Posterior vena cava (tissue), 2 donors: ENCODE measurements at regions not wholly inside any gene's neighbourhood (a gene's known extent, or its start where the extent isn't known, plus 50 kb on each side); places are given as distances from the start of the nearest gene placed in this dataset.
"Not testable (repeated sequence)": the region's sequence is repeated elsewhere in the genome, so short reads cannot be mapped to it uniquely, and the experiment has no call there.

ENCODE experiments used
- DNase-seq: peaks from one replicate; pipeline ENCODE4 v3.0.0-alpha.2; 2020; ENCODE audit warnings: low spot score
- intact Hi-C, 2 donors: fragments of 100-400 bp; cut with DNase I; formaldehyde crosslinking; loops; one replicate each; pipeline versions ENCODE4 v1.14.1 to v1.14.2; 2022 to 2023
- donor health status: DM: yes; HTN: yes; CAD: no.
- donor health status: DM: yes; HTN: yes; CAD: no.

- intact Hi-C loops = loop anchor here in 1 of 2 donors (10.0 kb wide), 1 partner anchor 301 kb away; no protein-coding TSS in a partner anchor
- DNase-seq = no peak
These were observed 92.1 kb upstream of the EFEMP1 start for GRCh38 chr2:56015711-56016115.

DNA sequence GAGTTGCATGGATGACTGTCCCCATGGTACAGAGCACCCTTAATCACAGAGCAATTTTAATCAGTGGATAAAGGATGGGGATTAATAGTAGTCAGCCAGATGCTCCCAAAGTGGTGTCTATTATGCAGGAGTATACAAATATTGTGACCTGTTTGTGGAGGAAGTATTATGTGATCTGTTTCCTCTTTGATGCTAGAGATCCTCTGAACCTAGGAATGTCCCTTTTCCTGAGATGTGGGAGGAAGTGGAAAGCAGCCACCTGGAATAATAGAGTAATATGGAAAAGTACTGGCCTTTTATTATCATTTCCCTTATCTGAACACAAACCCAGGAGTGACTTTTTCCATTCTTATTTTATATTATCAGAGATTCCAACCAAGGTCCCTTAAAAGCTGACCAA, 94.2 kb upstream of the EFEMP1 start:
- intact Hi-C loops = loop anchor here in 1 of 2 donors (10.0 kb wide), 1 partner anchor 303 kb away; no protein-coding TSS in a partner anchor
- DNase-seq = no peak

GRCh38 chr2:56018267-56018666, 94.7 kb upstream of the EFEMP1 start:
- intact Hi-C loops = loop anchor here in 1 of 2 donors (10.0 kb wide), 1 partner anchor 303 kb away; no protein-coding TSS in a partner anchor

DNA sequence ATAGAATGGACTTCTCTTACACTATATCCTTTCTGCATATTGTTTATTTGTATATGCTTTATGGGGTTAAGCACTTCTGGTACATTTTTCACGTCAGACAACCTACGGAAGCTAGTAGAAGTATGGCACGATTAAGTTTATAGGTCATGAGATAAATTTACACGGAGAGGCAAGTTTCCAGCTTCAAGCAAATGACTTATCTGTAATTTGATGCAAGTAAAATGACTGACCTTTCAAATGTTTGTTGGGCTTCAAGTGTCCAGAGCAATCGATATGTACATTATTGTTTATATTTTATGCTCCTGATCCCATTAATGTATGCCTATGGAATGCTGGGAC, 97.5 kb upstream of the EFEMP1 start:
- intact Hi-C loops = no loop called here
- DNase-seq = no peak

More at GRCh38 chr2:56018267-56018666, 94.7 kb upstream of the EFEMP1 start:
- no peak for DNase-seq

DNA sequence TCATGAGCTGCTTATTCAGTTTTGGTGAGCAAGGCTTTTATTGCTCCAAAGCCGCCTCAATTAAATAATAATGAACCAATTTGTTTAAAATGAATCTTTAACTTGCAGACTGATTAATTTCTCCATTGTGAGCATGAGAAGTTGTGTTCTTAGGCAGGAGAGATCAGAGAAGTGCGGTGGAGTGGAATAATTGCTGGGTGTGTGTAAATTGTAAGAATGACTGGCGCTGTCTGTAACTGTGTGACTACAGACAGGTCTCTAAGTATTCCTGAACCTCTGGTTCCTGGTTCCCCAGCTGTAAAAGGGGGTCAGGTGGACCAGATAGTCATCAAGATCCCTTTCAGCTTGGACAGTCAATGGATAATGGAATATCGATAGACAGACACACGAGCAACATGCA, 98.0 kb upstream of the EFEMP1 start:
- intact Hi-C loops = no loop called here
- DNase-seq = no peak

DNA sequence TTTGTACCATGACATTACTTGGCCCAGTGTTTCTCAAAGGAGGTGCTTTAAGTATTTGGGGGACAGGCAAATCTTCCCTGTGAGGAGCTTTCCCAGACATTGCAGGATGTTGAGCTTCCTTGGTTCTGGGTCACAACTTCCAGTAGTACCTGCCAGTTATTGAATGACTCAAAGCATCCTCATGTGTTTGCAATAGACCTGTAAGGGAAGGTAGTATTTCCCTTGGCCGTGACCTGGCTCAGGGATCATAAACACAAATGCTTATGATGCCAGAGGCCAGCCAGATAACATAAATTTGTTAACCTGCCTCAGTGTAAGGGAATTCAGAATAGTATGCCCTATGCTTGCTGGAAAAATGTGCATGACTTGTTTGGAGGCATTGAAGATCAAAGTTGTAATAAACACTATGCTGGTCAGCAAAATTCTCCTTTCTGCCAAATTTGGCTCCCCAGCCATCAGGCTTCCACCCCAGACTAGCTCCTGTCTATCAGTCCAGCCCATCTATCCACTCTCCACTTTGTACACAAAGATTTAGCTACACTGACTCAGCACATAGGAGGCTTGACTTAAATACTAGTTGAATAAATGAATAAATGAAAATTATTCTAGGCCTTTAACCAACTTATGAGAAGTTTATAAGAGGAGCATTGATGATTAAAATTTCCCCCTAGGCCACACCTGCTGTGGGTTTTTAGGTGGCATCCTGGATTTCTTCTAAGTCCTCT, 102.0 kb upstream of the EFEMP1 start:
- intact Hi-C loops = no loop called here
- DNase-seq = no peak

- no peak for DNase-seq
- intact Hi-C loops = no loop called here
These were observed 103.2 kb upstream of the EFEMP1 start for GRCh38 chr2:56026828-56027227.

DNA sequence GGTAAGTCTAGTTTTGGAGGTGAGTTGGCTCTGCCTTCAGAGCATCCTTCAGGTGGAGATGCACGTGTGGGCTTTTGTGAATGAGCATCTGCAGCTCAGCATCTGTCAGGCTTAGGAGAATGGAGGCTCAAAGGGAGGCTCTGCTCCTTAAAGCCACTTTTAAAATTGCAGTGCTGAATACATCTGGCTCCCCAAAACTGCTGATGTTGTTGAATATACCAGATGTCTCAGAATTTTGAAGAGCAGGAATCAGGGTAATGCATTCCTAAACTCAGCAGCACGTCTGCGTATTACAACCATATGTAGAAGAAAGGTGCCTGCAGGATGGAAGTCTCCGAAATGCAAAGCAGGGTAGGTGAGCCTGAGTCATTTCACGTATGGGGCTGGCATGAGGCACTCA, 106.5 kb upstream of the EFEMP1 start:
- intact Hi-C loops = no loop called here
- no peak for DNase-seq

DNA sequence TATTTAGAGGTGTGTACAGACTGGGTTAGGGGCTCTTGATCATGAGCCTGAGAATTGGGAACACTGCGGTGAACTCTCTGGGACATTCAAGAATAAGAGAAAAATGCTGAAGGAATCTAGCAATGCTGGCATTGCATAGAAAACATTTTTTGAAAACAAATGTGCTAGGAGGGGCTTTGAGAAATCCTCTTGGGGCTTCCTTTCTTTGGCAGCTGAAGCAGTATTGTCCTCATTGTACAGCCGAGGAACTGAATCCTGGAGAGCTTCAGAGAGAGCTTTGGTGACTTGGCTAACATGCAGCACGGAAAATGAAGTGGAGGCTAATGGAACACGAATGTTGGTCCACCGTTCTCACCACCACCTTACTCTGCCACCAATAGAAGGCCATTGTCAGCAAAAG, 107.3 kb upstream of the EFEMP1 start:
- intact Hi-C loops = no loop called here
- no peak for DNase-seq

- no peak for DNase-seq
- intact Hi-C loops = no loop called here
These were observed 110.7 kb upstream of the EFEMP1 start for GRCh38 chr2:56034258-56034657.

GRCh38 chr2:56040189-56040588, 116.6 kb upstream of the EFEMP1 start:
- no peak for DNase-seq
- intact Hi-C loops = no loop called here

- no peak for DNase-seq
- intact Hi-C loops = no loop called here
These were observed 117.3 kb upstream of the EFEMP1 start for GRCh38 chr2:56040834-56041233.

- no peak for DNase-seq
- intact Hi-C loops = no loop called here
These were observed 123.6 kb upstream of the EFEMP1 start for GRCh38 chr2:56047136-56047535.

- no peak for DNase-seq
- intact Hi-C loops = no loop called here
These were observed 125.8 kb upstream of the EFEMP1 start for GRCh38 chr2:56049233-56049845.

GRCh38 chr2:56053679-56054078, 130.1 kb upstream of the EFEMP1 start:
- intact Hi-C loops = no loop called here

DNA sequence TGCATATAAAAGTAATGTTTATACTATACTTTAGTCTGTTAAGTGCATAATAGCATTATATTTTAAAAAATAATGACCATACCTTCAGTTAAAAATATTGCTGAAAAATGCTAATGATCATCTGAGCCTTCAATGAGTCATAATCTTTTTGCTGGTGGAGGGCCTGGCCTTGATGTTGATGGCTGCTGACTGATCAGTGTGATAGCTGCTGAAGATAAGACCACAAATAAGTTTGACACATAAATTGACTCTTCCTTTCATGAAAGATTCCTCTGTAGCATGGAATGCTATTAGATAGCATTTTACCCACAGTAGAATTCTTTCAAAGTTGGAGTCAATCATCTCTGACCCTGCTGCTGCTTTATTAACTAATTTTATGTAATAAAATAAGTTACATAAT, 128.4 kb upstream of the CCDC85A start:
- intact Hi-C loops = no loop called here
- no peak for DNase-seq

More at GRCh38 chr2:56053679-56054078, 130.1 kb upstream of the EFEMP1 start:
- no peak for DNase-seq

DNA sequence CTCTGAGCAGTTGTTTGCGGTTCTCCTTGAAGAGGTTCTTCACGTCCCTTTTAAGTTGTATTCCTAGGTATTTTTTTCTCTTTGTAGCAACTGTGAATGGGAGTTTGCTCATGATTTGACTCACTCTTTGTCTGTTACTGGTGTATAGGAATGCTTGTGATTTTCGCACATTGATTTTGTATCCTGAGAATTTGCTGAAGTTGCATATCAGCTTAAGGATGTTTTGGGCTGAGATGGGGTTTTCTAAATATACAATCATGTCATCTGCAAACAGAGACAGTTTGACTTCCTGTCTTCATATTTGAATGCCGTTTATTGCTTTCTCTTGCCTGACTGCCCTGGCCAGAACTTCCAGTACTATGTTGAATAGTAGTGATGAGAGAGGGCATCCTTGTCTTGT, 122.5 kb upstream of the CCDC85A start:
- DNase-seq, intact Hi-C loops: not testable (repeated sequence)

- intact Hi-C loops = no loop called here
- no peak for DNase-seq
These were observed 115.0 kb upstream of the CCDC85A start for GRCh38 chr2:56068746-56069145.

- intact Hi-C loops = no loop called here
- no peak for DNase-seq
These were observed 106.4 kb upstream of the CCDC85A start for GRCh38 chr2:56077359-56077915.

DNA sequence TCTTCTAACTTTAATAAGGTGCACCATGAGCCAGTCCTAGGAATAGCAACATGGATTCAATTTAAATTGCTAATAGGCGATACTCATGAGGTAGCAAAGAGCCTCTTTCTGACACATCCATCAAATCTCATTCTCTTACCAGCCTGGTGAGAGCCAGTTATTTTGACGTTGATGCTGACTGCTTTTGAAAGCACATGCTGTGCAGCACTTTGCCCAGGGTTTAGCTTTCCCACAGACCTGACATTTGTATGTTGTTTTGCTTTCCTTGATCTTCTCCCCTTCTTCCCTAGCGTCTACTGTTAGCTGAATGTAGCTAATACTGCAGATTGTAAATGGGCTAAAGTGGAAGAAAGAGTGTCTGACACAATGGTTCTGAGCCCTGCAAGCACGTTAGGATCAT, 101.1 kb upstream of the CCDC85A start:
- intact Hi-C loops = no loop called here
- no peak for DNase-seq
